Activated T-cell treated with anti-CD3 and anti-CD28 coated beads for 1 hour (primary cell): ENCODE measurements at regions not wholly inside any gene's neighbourhood (a gene's known extent, or its start where the extent isn't known, plus 50 kb on each side); places are given as distances from the start of the nearest gene placed in this dataset.

ENCODE experiments used
- DNase-seq: peaks from one replicate; pipeline ENCODE4 v3.0.0-alpha.2; 2020; ENCODE audit warnings: low read depth

DNA sequence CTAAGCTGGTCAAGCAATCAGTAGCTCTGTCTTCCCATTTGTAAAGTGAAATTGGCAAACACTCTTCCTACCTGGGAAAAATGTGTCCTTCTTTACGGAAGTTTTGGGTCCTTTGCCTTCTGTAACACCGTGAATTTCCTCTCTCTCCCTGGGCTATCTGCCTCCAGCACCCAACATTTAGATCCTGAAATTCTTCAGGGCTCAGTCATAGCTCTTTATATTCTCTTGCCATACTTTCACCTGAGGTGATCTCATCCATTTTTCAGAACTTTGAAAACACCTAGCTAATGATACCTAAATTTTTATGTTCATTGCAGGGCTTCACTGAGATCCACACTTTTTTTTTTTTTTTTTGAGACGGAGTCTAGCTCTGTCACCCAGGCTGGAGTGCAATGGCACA, 1042.2 kb downstream of the DIAPH3 start:
- DNase-seq: no peak

DNA sequence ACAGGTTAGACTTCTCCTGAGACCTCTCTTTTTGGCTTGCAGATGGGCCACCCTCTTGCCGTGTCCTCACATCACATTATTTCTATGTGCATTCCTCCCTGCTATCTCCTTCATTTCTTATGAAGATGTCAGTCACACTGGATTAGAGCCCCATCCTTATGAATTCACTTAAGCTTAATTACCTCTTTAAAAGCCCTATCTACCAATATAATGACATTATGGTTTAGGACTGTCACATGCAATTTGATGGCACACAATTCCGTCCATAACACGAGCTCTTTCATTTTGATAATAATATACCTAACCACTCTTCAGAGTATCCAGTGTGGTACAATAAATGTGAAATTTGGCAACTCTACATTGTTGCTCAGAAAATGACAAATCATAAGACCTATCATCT, 1037.3 kb downstream of the DIAPH3 start:
- DNase-seq: no peak

DNA sequence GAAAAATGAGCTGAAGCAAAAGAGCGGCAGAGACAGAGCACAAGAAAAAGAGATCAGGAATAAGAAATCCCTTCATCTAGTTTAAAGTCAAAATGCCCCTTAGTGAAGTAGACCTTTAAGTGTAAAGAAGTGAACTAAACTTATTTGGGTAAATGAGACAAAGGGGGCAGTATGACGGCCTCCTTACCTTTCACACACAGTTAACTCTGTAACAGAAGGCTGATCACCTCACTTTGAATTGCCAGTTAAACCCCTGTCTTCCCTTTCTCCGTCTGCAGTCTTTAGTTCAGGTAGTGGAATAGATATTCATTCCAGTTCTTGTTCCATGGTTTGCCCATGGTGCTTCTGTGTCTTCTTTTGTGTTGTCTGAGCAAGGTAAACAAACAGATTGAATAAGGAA, 1029.8 kb downstream of the DIAPH3 start:
- no peak for DNase-seq

DNA sequence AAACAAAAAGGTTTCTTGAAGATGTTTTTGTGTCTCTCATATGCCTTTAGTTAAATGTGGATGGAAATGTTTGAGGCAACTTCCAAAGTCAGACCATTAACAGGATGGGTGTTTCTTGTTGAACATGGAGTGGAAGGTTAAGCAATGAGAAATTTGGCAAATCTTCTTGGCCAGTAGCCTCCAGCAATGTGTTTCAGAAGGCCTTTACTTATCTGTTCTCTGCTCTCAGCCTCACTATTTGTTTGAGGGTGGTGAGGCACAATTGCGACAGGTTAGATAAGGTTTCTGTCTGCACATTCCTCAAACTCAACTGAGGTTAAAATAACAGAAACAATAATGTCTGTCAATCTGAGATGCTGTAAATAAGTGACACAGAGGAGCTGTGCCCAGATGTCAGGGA, 1019.0 kb downstream of the DIAPH3 start:
- DNase-seq: no peak

DNA sequence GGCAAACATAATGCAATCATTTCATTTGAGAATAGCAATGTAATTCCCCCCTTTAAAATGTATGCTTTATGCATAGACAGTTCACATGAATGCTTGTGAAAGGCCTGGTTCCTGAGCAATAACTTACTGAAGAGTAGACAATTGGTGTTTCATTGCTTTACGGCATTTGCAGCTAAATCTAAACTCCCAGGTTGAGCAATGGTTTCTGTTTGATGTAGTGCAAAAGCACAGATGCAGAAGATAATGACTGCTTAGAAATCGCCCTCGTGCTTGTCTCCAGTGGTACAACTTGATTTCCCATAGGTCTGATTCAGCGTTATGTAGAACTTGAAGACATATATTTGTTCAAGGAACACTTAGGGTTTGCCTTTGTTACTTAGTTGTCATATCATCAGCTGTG, 1018.3 kb downstream of the DIAPH3 start:
- DNase-seq: no peak

DNA sequence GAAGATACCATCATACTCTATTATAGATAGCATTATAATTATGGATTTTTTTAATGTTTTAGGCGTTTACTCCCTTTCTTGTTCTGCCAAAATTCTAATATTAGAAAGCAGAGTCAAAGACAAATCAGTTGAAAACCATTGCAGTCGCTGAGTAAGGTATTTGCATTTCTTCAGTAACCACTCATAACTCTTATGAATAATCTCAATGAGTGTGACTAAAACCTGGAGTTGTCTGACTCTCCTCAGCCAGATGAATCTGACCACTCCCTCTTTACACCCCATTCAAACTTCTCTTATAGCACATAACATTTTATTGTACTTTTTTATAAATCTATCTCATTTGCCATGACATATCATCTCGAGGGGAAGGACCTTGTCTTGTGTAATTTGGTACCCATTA, 1006.5 kb downstream of the DIAPH3 start:
- DNase-seq: no peak

DNA sequence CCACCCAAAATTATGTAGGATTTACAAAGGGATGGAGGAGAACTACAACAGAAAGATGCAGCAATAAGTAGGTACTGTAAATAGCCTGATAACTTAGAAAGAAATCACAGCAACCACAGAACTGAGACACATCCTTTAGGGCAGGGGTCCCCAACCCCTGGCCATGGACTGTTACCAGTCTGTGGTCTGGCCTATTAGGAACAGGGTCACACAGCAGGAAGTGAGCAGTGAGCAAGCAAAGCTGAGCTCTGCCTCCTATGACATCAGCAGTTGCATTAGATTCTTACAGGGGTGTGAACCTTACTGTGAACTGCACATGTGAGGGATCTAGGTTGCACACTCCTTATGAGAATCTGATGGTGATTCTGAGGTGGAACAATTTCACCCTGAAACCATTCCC, 997.6 kb downstream of the DIAPH3 start:
- no peak for DNase-seq

DNA sequence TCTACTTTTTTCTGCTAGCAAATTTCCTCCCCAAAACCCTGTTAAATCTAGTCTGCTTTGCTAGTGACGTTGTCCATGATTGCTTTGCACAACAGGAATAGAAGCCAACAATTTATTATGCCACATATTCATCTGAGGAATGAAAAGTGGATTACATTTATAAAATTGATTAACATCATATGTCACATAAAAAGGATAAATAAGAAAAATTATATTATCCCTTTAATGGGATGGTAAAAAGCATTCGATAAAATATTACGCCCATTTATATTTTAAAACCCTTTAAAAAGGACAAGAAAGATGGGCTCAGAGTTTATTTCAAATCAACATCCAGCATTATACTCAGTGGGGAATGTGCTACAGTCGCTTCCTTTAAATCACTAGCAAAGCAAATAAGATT, 991.7 kb downstream of the DIAPH3 start:
- no peak for DNase-seq

DNA sequence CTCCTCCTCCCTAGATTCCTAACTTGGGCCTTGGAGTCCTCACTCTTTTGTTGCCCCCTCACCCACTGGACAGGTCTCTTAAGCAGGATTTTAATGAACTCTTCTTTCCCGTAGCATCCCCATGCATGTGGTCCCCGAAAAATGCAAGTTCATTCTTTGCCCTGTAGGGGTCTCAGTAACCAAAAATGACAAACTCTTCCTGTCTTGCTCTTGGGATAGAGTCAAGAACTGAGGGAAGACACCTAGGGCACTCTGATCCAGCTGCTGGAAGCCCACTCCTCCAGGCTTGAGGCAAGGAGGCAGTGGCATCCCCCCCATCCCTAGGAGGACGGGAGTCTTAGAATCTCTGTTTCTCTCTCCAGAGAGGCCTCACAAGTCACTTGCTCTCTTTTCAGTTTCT, 987.0 kb downstream of the DIAPH3 start:
- no peak for DNase-seq

DNA sequence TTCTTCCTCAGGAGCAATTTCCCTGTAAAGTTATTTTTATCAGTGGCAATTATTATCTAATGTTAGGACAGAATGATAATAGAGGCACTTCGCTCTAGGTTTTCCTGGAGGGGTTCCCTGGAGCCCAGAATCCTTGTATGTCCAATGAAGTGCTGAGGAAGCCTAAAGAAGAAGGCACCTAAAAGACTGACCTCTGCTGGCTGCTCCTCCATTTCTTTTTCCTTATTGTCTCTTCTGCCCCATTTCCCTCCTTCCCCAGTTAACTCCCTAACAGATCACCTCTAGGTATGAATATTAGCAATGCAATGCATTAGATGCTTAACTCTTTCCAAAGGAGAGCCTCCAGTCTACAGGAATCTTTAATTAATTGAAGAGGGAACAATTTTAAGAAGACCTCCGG, 985.4 kb downstream of the DIAPH3 start:
- DNase-seq: no peak

DNA sequence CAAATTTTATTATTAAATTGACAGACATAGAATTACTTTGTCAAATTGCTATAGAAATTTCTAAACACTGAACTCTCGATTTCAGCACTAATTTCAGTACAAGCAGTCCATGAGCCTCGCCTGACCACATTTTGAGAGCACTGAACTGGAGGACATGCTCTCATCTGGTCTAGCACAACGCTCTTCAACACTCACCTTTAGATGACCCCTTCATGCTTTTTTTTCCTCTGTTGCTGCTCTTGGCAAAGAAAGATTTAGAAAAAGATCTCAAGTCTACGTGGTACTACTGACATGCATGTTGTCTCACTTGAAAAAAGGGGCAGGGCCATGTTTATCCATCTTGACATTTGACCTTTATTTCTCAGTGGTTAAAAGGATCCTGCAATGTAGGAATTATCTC, 981.5 kb downstream of the DIAPH3 start:
- no peak for DNase-seq

DNA sequence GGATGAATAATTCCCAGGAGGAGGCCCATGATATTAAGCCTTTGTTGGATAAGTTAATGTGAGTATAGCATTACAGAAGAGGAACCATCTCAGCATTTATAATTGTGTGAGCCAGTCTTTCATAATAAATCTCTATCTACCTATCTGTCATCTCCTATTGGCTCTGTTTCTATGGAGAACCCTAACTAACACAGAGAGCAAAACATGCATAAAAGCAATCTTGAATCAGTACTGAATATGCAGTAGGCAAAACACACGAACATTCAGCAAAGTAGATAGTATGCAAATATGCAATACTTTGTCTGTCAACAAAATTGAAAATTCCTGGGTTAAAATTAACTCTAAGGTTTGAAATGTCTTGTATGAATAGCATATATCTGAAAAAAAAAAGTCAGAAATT, 966.3 kb downstream of the DIAPH3 start:
- no peak for DNase-seq

DNA sequence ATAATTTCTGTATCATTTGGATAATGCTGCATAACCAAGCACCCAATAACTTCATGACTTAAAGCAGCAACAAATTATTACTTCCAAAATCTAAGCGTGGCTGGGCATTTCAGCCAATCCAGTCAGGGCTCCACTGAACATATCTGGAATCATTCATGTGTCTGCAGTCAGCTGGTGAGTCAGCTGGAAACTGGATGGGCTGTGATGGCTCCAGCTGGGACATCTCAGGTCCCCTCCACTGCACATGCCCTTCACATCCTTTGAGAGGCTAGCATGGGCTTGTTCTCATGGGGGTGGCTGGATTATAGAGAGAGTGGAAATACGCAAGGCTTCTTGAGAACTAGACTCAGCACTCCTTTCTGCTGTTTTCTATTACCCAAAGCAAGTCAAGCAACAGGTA, 961.9 kb downstream of the DIAPH3 start:
- DNase-seq: no peak

DNA sequence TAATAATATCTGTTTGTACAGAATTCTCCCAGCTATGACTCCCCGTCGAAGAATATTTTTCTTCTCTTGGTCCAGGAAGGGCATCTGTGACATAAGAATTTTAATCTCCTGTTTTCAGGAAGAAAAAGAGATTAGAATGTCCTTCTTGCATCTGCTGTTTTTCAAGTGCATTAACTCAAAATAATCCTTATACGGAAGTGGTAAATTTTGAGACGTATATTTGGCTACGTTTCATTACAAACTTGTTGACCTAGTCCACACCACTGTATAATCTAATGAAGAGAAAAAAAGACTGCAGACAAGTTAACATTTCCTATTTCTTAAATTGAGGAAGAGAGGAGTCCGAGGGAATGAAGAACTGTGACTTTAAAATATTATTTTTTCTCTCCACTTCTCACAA, 959.9 kb downstream of the DIAPH3 start:
- no peak for DNase-seq

DNA sequence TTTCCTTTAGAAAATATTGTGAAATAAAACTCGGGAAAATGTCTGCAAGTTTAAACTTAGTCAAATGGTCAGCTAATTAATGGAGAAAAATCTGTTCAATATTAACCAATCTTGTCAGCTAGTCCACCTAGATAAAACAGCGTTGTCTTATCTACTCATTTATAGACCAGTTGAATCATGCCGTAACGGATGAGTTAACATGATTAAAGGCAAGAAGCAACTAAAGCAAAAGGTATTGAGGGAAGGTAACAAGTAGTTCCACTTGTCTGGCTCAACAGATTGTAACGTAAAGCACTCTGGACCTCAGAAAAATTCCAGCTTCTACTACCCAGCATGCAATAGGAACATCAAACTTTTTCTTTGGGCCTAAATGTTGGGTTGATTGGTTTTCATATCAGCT, 958.2 kb downstream of the DIAPH3 start:
- no peak for DNase-seq

DNA sequence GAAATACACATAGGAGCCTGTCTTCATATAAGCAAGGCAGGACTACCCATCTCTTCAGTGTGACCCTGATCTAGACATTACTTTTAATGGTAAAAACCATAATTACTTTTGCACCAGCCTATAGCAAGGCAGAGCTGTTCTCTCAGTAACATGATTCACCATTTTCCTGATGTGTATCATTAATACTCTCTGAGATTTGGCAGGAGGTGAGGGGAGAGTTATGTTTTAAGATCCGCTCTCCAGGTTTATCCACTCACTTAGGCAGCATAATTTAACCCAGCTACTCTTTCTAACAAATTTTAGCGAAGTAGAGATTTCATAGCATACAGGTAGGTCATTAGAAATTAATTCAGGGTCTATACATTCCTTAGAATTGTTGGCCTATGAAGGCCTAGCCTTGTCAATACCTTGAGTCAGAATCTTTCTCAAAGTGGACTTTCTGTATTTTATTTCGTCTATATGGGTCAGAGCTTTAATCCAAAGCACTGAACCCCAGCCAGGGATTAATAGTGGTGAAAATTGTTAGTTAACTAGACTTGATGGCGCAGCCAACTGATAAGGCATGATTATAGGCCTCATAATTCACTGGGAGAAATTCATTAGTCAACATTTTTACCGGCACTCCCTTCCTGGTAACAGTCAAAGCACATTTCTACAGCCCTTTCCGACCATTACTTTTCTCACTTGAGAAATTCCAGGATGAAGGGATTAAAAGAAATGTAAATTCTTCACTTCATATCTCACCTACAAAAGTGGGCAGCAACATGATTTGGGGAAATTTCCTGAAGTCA, 955.1 kb downstream of the DIAPH3 start:
- DNase-seq: no peak

DNA sequence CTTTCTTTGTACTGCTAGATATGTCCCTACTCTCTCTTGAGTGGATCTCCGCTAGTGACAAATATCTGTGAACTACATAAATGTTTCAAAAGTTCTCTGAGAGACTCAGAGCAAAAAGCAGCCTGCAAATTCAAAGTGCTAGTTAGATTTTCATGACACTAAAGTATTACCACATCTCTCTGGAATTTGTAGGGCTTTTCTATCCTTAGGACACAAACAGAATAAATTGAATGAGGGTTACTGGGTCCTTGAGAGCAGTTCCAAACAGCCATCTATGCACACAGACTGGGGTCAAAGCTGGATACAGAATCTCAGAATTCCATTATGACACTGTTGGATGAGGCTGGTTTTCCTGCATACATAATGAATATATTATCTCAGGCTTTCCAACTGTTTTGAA, 953.2 kb downstream of the DIAPH3 start:
- DNase-seq: no peak

DNA sequence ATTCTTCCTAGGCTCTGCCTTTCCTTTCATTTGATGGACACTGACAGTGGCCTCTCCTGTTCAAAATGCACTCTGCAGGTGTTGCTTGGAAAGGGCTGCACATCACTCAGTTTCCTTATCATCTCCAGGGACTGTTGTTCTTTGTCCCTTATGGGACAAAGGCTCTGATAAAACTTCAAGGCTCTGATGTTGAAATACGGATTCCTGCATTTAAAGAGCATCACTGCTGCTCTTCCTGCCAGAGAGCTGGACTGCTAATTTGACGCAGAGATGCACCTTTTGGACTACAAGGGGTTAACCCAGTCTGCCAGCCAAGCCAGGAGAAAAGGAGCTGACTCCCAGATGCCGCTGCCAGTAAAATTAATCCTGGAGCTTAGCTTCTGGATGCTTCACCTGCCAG, 952.1 kb downstream of the DIAPH3 start:
- DNase-seq: no peak

DNA sequence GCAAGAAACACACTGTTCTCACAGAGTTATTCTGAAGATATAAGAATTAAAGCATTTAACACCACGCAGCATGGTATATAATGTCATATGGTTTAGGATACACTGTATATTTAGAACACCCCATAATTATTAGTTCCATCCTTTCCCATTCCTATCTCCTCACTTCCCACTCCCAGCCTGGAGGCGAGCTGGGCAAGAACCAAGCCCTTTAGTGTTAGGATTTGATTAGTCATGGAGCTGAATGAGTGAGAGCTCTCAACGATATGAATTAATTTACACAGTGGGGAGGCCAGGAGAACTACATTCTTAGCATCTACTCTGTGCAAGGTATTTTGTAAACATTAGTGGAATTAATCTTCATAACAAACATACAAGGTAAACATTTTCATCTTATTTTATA, 934.3 kb downstream of the DIAPH3 start:
- DNase-seq: no peak

DNA sequence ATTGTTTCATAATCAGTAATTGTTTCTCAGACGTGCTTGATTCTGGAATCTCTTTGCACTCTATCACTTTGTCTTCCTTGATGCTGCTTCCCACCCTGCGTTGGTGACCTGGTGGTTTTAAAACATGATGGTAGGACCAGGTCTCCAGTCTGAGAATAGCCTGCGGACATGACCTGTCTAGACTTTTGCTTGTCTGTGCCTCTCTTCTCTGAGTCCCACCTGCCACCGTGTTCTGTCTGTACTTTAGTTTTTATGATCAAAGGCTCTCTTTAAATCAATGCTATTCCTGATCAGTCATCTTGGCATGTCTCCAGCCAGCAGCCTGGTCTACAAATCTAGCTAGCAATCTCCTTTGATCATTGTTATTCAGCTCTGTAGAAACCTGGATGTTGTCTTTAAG, 933.9 kb downstream of the DIAPH3 start:
- DNase-seq: no peak

DNA sequence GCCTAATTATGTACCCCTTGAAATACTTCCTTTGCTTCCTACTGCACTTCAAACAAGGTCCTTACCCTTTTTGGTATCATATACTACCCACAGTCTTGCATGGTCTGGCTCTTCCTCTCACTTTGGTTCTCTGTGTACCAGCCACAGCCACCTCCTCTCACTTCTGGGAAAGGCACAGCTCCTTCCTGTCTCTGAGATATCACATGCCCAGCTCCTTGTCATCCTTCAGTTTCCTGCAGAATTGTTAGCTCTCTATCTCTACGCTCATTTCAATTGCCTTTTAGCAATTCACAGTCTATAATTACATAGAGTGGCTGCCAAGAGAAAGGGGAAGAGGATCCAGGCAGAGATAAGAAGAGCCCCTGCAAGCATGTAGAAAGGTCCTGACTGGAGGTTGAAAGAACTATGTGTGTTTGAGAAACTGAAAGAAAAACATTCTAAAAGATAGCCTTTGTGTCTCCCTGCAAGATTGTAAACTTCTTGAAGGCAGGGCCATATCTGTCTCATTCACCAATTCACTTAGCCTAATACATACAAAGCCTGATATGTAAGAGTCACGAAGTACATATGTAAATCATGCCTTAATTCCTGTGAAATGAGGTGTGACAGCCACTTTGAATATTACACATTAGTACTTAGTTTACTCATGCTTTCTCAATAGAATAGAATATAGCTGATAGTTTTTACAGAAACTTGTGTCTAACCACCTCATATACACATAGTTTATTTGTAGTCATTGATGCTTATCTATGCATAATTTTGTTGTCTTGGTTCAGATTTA, 933.1 kb downstream of the DIAPH3 start:
- no peak for DNase-seq

DNA sequence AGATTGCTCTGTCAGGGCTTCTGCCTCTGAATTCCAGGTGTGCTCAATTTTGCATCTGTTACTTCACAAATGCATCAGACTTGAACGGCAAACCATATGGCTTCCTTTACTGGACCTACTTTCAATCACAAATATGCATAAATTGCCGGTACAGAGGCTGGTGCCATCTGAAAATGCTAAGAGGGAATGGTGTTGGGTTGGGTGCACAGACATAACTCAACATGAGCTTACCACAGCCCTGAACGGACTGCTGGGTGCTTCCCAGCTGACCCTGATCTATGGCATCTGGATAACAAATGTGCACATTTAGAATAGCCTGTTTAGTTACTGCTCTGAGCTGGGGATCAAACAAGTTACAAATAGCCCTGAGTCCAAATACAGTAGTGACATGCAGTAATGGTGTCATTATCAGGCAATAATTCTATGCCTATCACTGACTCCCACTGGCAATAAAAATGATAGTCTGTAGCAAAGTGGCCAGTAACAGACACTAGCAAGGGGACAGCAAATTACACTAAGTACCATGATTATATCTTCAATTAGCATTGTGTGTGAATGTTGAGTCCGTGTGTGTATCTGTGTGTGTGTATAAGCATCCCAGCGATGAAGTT, 927.3 kb downstream of the DIAPH3 start:
- no peak for DNase-seq

DNA sequence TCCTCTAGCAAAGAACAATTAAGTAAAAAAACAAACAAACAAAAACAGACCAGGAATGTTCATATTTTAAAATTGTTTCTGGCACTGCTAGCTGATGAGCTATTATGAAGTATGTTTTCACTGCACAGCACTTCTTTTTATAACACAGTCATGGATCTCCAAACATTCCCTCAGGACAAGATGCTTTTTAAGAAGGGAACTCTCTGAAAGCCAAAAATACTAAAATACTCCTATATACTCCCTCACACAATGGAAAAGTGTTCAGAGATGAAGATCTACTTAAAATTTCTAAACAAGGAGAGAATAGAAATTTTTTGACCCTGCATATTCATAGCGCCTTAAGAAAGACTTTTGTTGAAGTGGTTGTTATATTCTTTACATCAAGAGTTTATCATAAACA, 926.8 kb downstream of the DIAPH3 start:
- no peak for DNase-seq
